GM12878 (cell line): ENCODE measurements at regions not wholly inside any gene's neighbourhood (a gene's known extent, or its start where the extent isn't known, plus 50 kb on each side); places are given as distances from the start of the nearest gene placed in this dataset.

Experiments
- CHD1 ChIP-seq: IDR thresholded peaks from 2 replicates; pipeline ENCODE4 v1.6.1; 2012; ENCODE audit warnings: low read depth, low read length, improper control_type of control experiment
- CTCF ChIP-seq, 3 experiments: IDR thresholded peaks in 2 of 3; conservative IDR thresholded peaks in 1 of 3; 2 replicates each; pipeline ENCODE4 v1.5.1; 2011; ENCODE audit warnings: low read depth in 3 of 3, low read length in 3 of 3, mild to moderate bottlenecking in 3 of 3, control low read depth in 2 of 3, moderate library complexity in 2 of 3, inconsistent platforms in 1 of 3, mixed read lengths in 1 of 3; ENCODE audit not compliant: control insufficient read depth in 2 of 3, insufficient read depth in 1 of 3; ENCODE audit errors: extremely low read depth in 1 of 3
- DPF2 ChIP-seq: fragments of 450-650 bp; IDR thresholded peaks from 2 replicates; pipeline ENCODE4 v1.6.1; 2017; ENCODE audit warnings: mild to moderate bottlenecking
- EGR1 ChIP-seq, 2 experiments: IDR thresholded peaks; 1 replicate in 1 of 2; 2 replicates in 1 of 2; pipeline ENCODE4 v1.6.1; 2011 to 2012; ENCODE audit warnings: low read depth in 2 of 2, low read length in 2 of 2, borderline replicate concordance in 1 of 2, mild to moderate bottlenecking in 1 of 2, moderate library complexity in 1 of 2
- HDAC6 ChIP-seq: fragments of 200-600 bp; sonication (generic); IDR thresholded peaks from one replicate; pipeline ENCODE4 v1.8.0; 2017; ENCODE audit warnings: antibody characterized with exemption; ENCODE audit not compliant: unreplicated experiment
- KAT2A ChIP-seq: conservative IDR thresholded peaks from 2 replicates; pipeline ENCODE4 v1.6.1; 2011; ENCODE audit warnings: low read depth, low read length; ENCODE audit not compliant: control insufficient read depth
- MTA2 ChIP-seq: fragments of 450-650 bp; IDR thresholded peaks from 2 replicates; pipeline ENCODE4 v1.6.1; 2016; ENCODE audit warnings: low read depth, mild to moderate bottlenecking, moderate library complexity
- MTA3 ChIP-seq: IDR thresholded peaks from 2 replicates; pipeline ENCODE4 v1.6.1; 2012; ENCODE audit warnings: low read length, inconsistent platforms, borderline replicate concordance
- PKNOX1 ChIP-seq: fragments of 450-650 bp; IDR thresholded peaks from 2 replicates; pipeline ENCODE4 v1.6.1; 2016; ENCODE audit warnings: mild to moderate bottlenecking
- RAD51 ChIP-seq: fragments of 450-650 bp; IDR thresholded peaks from 2 replicates; pipeline ENCODE4 v1.6.1; 2016; ENCODE audit warnings: moderate library complexity, mild to moderate bottlenecking, inconsistent platforms
- SMC3 ChIP-seq: IDR thresholded peaks from 2 replicates; pipeline ENCODE4 v1.6.1; 2011; ENCODE audit warnings: low read length, improper control_type of control experiment, borderline replicate concordance
- ZNF24 ChIP-seq: fragments of 450-650 bp; IDR thresholded peaks from 2 replicates; pipeline ENCODE4 v1.6.1; 2017; ENCODE audit warnings: antibody characterized with exemption, mild to moderate bottlenecking
- ZNF274 ChIP-seq: IDR thresholded peaks from one replicate; pipeline ENCODE4 v1.8.0; 2011; ENCODE audit not compliant: insufficient read length, insufficient read depth

- TF ChIP-seq HDAC6 (no peak), ZNF274 (no peak), PKNOX1 (no peak), RAD51 (no peak), ZNF24 (no peak), MTA2 (no peak), DPF2 (no peak), MTA3 (no peak), EGR1 (IDR thresholded peaks at IDR 0.05; ENCODE audit: borderline replicate concordance in 1 of 2, low read depth in 2 of 2, low read length in 2 of 2) (no peak), CTCF (IDR thresholded peaks at IDR 0.05 in 2 of 3, conservative IDR thresholded peaks at IDR 0.05 in 1 of 3; ENCODE audit: control insufficient read depth in 2 of 3, extremely low read depth in 1 of 3, insufficient read depth in 1 of 3, low read depth in 3 of 3, low read length in 3 of 3) (no peak), KAT2A (no peak), SMC3 (no peak), CHD1 (no peak)
These were observed 146.5 kb downstream of the CCDC34 start for GRCh38 chr11:27216270-27217149.
